NCI-H345 treated with DMSO at 0.1 percent for 48 hours (cell line): ENCODE measurements at regions not wholly inside any gene's neighbourhood (a gene's known extent, or its start where the extent isn't known, plus 50 kb on each side); places are given as distances from the start of the nearest gene placed in this dataset.
"Not testable (repeated sequence)": the region's sequence is repeated elsewhere in the genome, so short reads cannot be mapped to it uniquely, and the experiment has no call there.

Source experiments
- DNase-seq: peaks from one replicate; lab custom pipeline; 2025; ENCODE audit not compliant: unreplicated experiment; lab: John Stamatoyannopoulos, UW

GRCh38 chr3:162601101-162601670 lies 1104.6 kb downstream of the OTOL1 start:
- no peak for DNase-seq

DNA sequence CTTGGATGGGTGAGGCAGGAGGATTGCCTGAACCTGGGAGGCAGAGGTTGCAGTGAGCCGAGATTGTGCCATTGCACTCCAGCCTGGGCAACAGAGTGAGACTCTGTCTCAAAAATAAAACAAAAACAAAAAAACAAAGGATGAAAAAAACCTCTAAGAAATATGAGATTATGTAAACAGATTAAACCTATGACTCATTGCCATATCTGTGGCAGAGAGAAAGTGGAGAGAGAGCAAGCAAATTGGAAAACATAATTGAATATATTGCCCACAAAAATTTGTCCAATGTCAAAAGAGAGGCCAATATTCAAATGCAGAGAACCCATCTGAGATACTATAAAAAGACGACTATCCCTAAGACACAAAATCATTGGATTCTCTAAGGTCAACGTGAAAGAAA lies 1106.0 kb downstream of the OTOL1 start:
- no peak for DNase-seq

DNA sequence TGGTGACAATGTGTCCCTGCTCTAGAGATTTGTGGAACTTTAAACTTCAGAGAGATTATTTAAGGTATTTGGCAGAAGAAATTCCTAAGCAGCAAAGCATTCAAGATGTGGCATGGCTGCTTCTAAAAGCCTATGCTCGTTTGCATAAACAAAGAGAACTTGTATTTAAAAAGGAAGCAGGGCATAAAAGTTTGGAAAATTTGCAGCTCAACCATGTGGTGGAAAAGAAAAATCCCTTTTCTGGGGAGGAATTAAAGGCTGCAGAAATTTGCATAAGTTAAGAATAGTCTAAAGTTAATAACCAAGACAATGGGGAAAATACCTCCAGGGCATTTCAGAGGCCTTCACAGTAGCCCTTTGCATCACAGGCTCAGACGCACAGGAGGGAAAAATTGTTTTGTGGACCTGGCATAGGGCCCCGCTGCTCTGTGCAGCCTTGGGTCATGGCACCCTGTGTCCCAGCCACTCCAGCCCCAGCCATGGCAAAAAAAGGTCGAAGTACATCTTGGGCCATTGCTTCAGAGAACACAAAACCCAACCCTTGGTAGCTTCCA lies 1109.1 kb downstream of the OTOL1 start:
- no peak for DNase-seq

- DNase-seq: no peak
Observed at GRCh38 chr3:162610261-162610660, 1113.7 kb downstream of the OTOL1 start.

GRCh38 chr3:162612991-162613390 lies 1116.4 kb downstream of the OTOL1 start:
- no peak for DNase-seq

GRCh38 chr3:162626172-162626571 lies 1129.6 kb downstream of the OTOL1 start:
- no peak for DNase-seq

GRCh38 chr3:162628531-162628930 lies 1131.9 kb downstream of the OTOL1 start:
- no peak for DNase-seq

DNA sequence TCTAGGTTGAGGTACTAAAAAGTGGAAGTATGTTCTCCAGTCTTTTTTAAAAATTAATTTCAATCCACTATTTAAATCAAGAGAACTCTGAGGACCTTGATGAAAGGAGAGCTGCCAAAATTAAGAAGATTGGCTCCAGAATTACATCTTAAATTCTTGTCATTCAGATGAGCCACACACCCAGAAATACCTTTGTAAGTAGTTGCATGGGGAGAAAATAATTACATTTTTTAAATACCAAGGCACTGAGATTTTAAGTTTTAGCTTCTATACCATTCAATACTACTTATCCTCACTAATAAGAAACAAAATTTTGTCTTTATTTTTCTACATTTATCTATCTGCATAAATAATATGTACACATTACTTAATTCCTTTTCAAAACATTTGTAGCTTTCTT lies 1132.8 kb downstream of the OTOL1 start:
- DNase-seq: no peak

- no peak for DNase-seq
Observed at GRCh38 chr3:162632672-162633071, 1136.1 kb downstream of the OTOL1 start.

GRCh38 chr3:162640208-162640607 lies 1143.6 kb downstream of the OTOL1 start:
- DNase-seq: not testable (repeated sequence)

DNA sequence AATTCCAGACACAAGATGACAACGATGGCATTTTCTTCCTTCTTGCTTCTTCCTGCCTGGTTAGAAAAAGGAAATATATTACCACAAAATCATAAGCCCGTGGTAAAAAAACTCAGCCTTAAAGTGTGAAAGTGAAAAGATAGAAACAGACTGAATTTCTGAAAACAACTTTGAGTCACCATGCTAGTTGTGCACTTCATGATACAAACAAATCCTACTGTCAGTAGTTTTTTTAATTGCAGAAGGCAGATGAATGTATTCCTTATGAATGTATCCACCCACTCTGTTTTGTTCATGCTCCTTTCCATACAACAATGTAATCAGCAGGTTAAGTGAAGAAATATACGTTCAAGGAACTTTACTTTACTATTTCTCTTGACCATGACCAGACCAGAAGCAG lies 1144.7 kb downstream of the OTOL1 start:
- no peak for DNase-seq

GRCh38 chr3:162641907-162642306 lies 1145.3 kb downstream of the OTOL1 start:
- no peak for DNase-seq

DNA sequence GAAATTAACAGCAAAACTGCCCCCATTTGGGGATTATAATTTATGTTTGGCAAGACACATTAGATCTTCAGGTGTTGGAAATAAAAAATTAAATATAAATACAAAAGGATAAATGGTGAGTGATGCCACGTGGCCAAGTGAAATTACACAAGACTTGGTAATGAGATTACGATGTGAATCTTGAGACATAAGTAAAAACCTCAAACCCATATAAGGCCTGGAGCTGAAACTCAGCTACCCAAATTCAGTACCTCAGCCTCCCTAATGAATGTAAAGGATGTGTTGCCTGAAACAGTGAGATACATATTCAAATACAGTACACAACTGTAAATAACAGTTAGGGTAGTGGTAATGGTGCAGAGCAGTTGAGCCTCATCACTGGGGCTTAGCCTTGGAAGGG lies 1146.6 kb downstream of the OTOL1 start:
- no peak for DNase-seq

GRCh38 chr3:162647321-162647720 lies 1150.7 kb downstream of the OTOL1 start:
- DNase-seq: no peak

DNA sequence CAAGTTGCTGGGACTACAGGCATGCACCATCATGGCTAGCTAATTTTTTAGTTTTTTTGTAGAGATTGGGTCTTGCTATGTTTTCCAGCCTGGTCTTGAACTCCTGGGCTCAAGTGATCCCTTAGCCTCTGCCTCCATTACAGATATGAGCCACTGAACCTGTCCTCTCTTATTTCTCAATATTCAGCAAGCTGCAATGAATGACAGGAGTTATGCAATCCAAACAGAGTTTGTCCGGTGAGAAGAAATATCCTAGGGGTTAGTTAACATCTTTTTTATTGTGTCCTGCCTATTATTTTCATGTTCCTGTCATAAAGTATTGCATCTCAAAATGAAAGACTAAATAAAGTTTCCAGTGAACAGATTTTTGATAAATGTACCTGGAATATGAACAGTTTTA lies 1161.4 kb downstream of the OTOL1 start:
- no peak for DNase-seq

DNA sequence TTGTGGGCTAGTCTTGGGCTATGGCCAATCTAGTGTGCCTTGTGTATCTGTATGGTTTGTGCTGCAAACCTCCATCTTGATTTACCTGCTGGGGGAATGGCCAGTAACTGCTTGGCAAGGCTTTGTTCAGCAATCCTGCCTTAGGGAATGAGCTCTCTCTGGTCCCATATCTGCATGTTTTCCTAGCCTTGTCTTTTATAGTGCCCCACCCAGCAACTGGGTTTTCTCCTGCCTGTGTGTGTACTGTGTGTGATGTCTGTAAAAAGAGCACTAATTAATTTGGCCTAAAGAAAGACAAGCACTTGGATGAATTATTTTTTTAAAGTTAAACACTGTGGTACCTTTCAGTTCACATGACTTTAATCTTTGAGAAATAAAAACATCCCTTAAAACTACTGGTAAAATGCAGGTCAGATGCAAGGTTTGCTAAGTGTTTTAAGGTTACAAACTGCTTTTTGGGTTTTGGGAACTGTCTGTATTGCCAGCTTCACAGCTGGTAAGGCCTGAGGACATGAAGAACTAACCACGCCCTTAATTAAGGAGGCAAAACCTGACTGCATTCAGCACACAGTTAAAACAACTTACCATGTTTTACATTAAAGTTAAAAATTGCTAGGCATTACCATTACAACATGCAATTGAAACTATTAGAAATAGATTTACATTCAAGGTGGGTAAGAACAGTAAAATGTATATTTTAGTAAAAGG lies 1169.2 kb downstream of the OTOL1 start:
- no peak for DNase-seq

- no peak for DNase-seq
Observed at GRCh38 chr3:162666835-162667234, 1170.2 kb downstream of the OTOL1 start.

DNA sequence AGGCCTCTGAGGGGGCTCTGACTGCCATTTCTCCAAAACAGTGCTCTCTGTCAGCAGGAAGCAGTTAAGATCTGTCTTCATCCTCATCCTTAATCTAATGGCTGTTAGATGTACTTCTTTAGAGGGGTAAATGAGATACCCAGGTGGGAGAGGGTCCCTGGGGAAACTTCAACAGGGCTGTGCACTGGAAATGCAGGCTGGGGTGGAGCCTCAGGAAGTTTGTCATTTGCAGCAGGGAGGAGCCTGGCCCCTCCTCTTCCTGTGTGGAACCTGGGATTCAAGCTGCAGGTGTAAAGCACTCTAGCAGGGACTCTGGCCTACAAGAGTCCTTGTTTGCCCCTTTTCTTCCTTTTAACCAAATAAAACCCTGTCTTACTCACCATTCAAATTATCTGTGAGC lies 1173.6 kb downstream of the OTOL1 start:
- DNase-seq: no peak

GRCh38 chr3:162677475-162677874 lies 1180.9 kb downstream of the OTOL1 start:
- no peak for DNase-seq

DNA sequence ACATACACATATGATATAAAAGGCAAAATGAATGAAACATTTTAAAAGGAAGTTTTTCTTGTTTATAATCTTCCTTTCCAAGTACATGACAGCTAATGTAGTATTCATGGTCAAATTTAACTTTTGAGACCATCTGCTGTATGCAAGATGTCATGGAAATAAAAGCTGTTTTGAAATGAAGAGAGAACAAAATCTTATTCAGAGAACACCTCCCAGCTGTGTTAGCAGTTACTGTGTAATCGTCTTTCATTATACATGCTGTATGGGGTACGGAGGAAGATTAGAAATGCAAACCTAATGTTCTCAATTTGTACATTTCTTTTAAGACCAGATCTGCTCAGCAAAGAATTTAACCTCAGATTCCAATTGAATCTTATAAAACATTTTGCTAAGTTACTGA lies 1182.3 kb downstream of the OTOL1 start:
- DNase-seq: no peak

DNA sequence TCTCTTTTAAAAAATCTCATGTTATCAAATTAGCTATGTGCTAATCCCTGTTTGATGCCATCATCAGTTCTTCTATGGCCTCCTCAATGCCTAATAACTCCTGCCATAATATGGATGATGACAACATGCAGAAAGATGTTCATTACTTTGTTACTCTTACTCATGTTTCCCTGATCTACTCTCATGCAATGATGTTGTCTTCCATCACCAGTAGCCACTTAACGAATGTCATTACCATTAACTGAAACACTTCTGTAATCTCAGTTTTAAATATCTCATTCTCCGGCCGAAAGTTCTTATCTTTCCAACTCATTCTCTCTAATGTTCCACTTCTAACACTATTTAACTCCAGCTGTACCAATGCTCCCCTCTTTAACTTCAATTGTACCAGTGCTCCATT lies 1187.7 kb downstream of the OTOL1 start:
- no peak for DNase-seq

DNA sequence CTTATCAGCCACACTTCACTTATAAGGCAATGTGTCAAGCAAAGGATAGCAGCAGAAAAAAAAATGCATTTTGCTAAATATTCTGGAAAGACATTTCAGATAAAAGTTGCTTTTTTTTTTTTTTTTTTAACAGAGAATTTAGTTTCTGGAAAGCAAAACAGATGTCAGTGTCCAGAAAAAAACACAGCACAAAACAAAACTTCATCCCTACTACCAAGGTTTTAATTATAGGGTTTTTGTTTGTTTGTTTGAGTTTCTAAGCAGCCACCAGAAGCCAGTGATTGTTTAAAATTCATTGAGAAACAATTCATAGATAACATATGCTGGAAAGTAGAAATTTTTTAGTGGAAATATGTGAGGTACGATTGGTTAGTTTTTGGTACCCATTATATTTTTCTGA lies 1202.7 kb downstream of the OTOL1 start:
- no peak for DNase-seq

- DNase-seq: no peak
Observed at GRCh38 chr3:162701211-162701610, 1204.6 kb downstream of the OTOL1 start.
